CD4-positive, alpha-beta T cell treated with Interleukin-4 for 1 hour (primary cell): ENCODE measurements at regions not wholly inside any gene's neighbourhood (a gene's known extent, or its start where the extent isn't known, plus 50 kb on each side); places are given as distances from the start of the nearest gene placed in this dataset.
A peak's percentile ranks its signal among the peaks of the same experiment; 100 is the strongest.
"Not testable (repeated sequence)": the region's sequence is repeated elsewhere in the genome, so short reads cannot be mapped to it uniquely, and the experiment has no call there.

ENCODE experiments used
- DNase-seq, 2 donors: peaks; one replicate each; pipeline ENCODE4 v3.0.0-alpha.2; 2020 to 2022

- DNase-seq, result no peak
Measured at GRCh38 chr4:112060212-112060611, 85.0 kb upstream of the FAM241A start.

GRCh38 chr4:112061207-112061817 lies 83.9 kb upstream of the FAM241A start:
- no peak for DNase-seq

- DNase-seq, result no peak
Measured at GRCh38 chr4:112063260-112063659, 82.0 kb upstream of the FAM241A start.

GRCh38 chr4:112069110-112069509 lies 76.1 kb upstream of the FAM241A start:
- DNase-seq, result no peak

GRCh38 chr4:112073181-112073580 lies 72.1 kb upstream of the FAM241A start:
- DNase-seq, result no peak

GRCh38 chr4:112075129-112075753 lies 70.0 kb upstream of the FAM241A start:
- peak; percentile 21 to 51 for DNase-seq

- no peak for DNase-seq
Measured at GRCh38 chr4:112075906-112076305, 69.3 kb upstream of the FAM241A start.

GRCh38 chr4:112076919-112077608 lies 68.2 kb upstream of the FAM241A start:
- no peak for DNase-seq

- DNase-seq, result no peak
Measured at GRCh38 chr4:112077743-112078142, 67.5 kb upstream of the FAM241A start.

- no peak for DNase-seq
Measured at GRCh38 chr4:112082954-112083586, 62.2 kb upstream of the FAM241A start.

GRCh38 chr4:112083587-112084347 lies 61.5 kb upstream of the FAM241A start:
- no peak for DNase-seq

- peak in 1 of 2 donors; percentile 12 for DNase-seq
Measured at GRCh38 chr4:112085156-112086035, 59.9 kb upstream of the FAM241A start.

- DNase-seq, result no peak
Measured at GRCh38 chr4:112086036-112086434, 59.2 kb upstream of the FAM241A start.

- not testable (repeated sequence) for DNase-seq
Measured at GRCh38 chr4:112086661-112087060, 58.6 kb upstream of the FAM241A start.

GRCh38 chr4:112092330-112092729 lies 52.9 kb upstream of the FAM241A start:
- DNase-seq, result not testable (repeated sequence)

GRCh38 chr4:112093636-112094202 lies 51.5 kb upstream of the FAM241A start:
- DNase-seq, result no peak

GRCh38 chr4:112094330-112094729 lies 50.9 kb upstream of the FAM241A start:
- no peak for DNase-seq
